T-helper 2 cell (primary cell): ENCODE measurements at regions not wholly inside any gene's neighbourhood (a gene's known extent, or its start where the extent isn't known, plus 50 kb on each side); places are given as distances from the start of the nearest gene placed in this dataset.
A peak's percentile ranks its signal among the peaks of the same experiment; 100 is the strongest.

ENCODE experiments used
- DNase-seq, 5 experiments: peaks; one replicate each; pipeline versions ENCODE4 v3.0.0 to v3.0.0-alpha.2; 2012 to 2022

GRCh38 chr9:99366183-99366582 lies 144.1 kb downstream of the SEC61B start:
- DNase-seq = no peak

GRCh38 chr9:99366621-99367020 lies 144.5 kb downstream of the SEC61B start:
- no peak for DNase-seq

- DNase-seq = no peak
These were observed 146.6 kb downstream of the SEC61B start for GRCh38 chr9:99368341-99369326.

DNA sequence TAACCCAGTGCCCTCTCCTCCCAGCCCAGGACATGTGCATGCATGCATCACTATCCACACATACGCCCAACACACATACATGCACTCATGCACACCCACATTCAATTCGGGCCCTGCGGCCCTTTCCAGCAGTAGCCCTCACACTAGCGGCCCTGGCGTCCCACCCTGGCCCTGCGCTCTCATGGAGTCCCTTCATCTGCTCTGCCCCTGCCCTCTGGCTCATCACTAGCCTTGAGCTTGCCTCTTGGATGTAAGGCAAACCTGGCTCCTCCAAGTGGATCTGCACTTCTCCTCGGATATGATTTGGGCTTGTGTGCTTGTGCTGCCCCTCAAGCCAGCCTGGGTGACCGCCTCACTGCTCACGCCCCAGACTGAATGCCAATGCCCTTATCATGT lies 147.2 kb downstream of the SEC61B start:
- DNase-seq = no peak

GRCh38 chr9:99370376-99370775 lies 148.3 kb downstream of the SEC61B start:
- no peak for DNase-seq

GRCh38 chr9:99371376-99371775 lies 149.3 kb downstream of the SEC61B start:
- no peak for DNase-seq

GRCh38 chr9:99373912-99374311 lies 151.8 kb downstream of the SEC61B start:
- no peak for DNase-seq

DNA sequence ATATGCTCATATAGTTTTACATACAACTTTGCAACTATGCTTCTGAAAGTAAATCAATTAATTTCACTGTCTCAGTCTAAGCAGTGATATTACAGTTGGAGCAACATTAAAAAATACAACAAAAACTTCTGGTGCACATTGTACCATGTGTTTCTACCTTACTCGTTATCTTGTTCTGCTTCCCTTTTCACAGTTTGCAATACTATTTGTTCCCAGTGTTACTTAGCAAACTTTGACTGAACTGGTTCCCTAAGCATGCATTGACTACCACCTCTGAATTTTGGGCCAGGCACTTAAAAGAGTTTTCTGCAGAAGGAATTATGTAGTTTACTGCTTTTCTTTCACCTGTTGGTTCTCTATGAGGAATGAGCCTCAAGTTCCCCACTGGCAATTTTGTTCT lies 152.7 kb downstream of the SEC61B start:
- DNase-seq = no peak

GRCh38 chr9:99375481-99375880 lies 153.4 kb downstream of the SEC61B start:
- DNase-seq = no peak

- no peak for DNase-seq
These were observed 156.0 kb downstream of the SEC61B start for GRCh38 chr9:99377790-99378775.

DNA sequence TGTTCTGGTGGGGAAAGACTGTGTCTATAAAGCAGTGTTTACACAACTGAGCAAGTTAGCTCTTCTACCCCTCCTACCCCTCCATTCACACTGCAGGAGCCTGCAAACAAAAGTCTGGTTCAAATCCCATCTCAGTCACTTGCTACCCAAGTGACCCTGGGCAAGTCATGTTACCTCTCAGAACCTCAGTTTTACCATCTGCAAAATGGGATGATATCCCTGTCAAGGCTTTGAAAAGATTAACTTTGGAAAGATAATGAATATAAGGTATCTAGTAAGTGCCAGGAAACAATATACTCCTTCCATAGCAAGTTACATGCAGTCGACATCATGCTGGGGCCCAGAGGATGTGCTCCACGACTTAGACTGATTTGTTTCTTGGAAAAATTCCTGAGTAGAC lies 161.5 kb downstream of the SEC61B start:
- DNase-seq = no peak

DNA sequence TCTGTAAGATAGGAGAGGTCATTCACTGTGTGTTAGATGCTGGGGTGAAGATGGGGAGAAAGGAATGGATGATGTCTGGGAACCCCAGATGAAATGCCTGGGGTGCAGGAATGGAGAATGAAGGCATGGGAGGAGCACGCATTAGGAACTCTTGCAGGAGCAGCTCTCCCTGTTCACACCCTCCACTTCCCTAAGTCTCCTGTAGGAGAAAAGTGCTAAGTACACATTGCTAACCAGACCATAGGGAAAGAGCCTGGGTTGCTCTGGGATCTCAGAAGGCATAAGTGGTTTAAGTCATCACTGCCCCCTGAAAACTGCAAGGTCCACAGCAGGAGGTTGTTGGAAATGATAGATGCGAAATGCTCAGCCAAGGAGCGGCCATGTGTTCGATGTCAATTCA lies 163.1 kb downstream of the SEC61B start:
- no peak for DNase-seq

- no peak for DNase-seq
These were observed 163.8 kb downstream of the SEC61B start for GRCh38 chr9:99385814-99386279.

- DNase-seq = no peak
These were observed 165.3 kb downstream of the SEC61B start for GRCh38 chr9:99387431-99387830.

GRCh38 chr9:99389087-99390033 lies 167.3 kb downstream of the SEC61B start:
- no peak for DNase-seq

DNA sequence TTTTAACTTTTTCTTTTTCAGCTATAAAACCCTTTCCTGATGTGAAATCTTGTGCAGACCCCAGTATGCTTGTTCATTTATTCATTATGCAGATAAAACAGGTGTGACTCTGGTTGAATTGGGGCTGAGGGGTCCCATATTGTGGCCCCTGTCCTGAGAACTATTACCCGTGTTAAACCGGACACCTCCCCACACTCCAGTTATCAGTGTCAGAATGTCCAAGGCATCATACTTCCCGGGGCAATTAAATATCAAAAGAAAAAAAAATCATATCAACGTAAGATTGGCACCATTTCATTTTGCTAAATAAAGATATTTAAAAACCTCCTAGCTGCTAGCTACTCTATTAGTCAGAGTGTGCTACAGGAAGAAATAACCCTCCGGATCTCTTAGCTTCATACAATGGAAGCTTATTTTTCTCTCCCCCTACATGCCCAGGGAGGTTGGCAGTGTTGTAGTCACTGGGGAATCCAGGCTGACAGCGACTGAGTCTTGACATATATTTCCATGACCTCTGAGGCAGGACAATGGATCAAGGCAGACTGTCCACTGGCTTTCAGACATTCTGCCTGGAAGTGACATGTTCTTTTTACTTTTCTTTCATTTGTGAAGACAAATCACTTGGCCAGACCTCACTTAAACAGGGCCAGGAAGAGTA lies 170.0 kb downstream of the SEC61B start:
- DNase-seq = no peak

DNA sequence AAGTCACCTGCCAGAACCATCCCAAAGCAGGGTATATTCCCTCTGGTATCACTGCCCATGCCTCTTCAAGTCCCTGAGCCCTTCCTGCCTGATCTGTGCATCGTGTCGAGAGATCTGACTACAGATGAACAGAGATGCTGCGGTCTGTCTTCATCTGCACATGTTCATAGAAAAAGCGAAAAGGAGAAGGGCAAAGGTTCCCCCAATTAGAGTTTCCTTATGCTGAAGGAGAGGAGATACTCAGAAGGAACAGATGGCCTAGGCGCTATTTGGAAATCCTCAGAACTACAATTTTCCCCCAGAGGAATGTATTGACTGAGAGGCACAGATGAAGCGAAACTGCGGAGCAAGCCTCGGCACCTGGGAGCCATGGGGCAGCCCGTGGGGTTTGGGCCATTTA lies 170.9 kb downstream of the SEC61B start:
- no peak for DNase-seq

- no peak for DNase-seq
These were observed 171.9 kb downstream of the SEC61B start for GRCh38 chr9:99393993-99394392.

GRCh38 chr9:99398241-99398640 lies 176.2 kb downstream of the SEC61B start:
- DNase-seq = peak in 1 of 5 experiments; percentile 24

- no peak for DNase-seq
These were observed 177.4 kb downstream of the SEC61B start for GRCh38 chr9:99399474-99399873.

DNA sequence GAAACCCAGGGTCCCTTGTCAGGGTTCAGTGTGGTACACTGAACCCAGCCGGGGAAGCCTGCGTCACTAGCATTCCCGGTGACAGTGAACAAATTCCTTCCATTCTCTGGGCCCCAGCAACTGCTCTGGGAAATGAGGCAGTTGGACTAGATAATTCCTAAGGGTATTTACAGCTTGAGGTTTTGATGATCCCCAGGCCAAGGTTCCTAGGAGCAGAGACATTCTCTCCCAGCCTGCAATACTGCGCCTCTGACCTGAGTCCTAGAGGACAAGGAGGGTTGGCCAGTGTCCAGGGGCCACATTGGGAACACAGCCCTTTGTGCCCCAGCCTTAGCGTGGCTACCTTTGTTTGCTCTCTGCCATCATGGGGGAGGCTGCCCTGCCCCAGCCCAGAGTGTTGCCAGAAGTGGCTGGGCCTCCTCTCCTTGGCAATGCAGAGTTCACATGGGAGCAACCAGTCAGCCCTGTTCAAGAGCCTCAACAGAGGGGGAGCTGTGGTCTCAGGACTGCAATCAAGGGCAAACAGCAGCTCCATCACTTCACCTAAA lies 178.2 kb downstream of the SEC61B start:
- no peak for DNase-seq
